HEK293 (cell line): ENCODE measurements at regions not wholly inside any gene's neighbourhood (a gene's known extent, or its start where the extent isn't known, plus 50 kb on each side); places are given as distances from the start of the nearest gene placed in this dataset.

Experiments
- CTCF ChIA-PET: fragments of 350-600 bp; formaldehyde crosslinking; extraction: SDS; loops from one replicate; lab custom pipeline; 2021; ENCODE audit warnings: antibody characterized with exemption; lab: Yijun Ruan, JAX
- POLR2A ChIA-PET: fragments of 300-600 bp; formaldehyde crosslinking; extraction: SDS; loops from one replicate; lab custom pipeline; 2020; ENCODE audit warnings: antibody characterized with exemption, inconsistent platforms; lab: Yijun Ruan, JAX
- H3K27ac ChIP-seq: fragments of 200-500 bp; sonication (Bioruptor generic); 2 replicates; pipeline ENCODE4 v1.5.1; 2014; ENCODE audit warnings: low read depth, low read length, control low read depth, inconsistent platforms; ENCODE audit errors: extremely low read depth
- H3K36me3 ChIP-seq, 2 experiments: fragments of 200-500 bp in 1 of 2; sonication (Bioruptor generic) in 1 of 2; 1 replicate in 1 of 2; 2 replicates in 1 of 2; pipeline ENCODE4 v1.5.1; 2014 to 2017; ENCODE audit warnings: inconsistent platforms in 2 of 2, low read length in 2 of 2; ENCODE audit not compliant: control insufficient read depth in 2 of 2, insufficient read depth in 1 of 2
- H3K4me1 ChIP-seq: fragments of 200-500 bp; sonication (Bioruptor generic); 2 replicates; pipeline ENCODE4 v1.5.1; 2014; ENCODE audit warnings: mild to moderate bottlenecking, low read length, inconsistent platforms; ENCODE audit not compliant: control insufficient read depth, insufficient read depth
- H3K4me3 ChIP-seq: 2 replicates; pipeline ENCODE4 v1.5.1; 2011; ENCODE audit warnings: low read depth, mild to moderate bottlenecking, control low read depth, low read length, moderate library complexity
- H3K9me3 ChIP-seq: fragments of 200-500 bp; sonication (Bioruptor generic); 2 replicates; pipeline ENCODE4 v1.5.1; 2014; ENCODE audit warnings: low read depth, low read length, inconsistent platforms; ENCODE audit not compliant: control insufficient read depth, insufficient read depth
- KLF7 ChIP-seq: fragments of 450-650 bp; formaldehyde crosslinking; IDR thresholded peaks from 2 replicates; pipeline ENCODE4 v1.5.1; 2016; ENCODE audit warnings: missing biosample characterization, missing genetic modification characterization, borderline replicate concordance
- MYNN ChIP-seq: fragments of 450-650 bp; formaldehyde crosslinking; IDR thresholded peaks from 2 replicates; pipeline ENCODE4 v1.5.1; 2016; ENCODE audit warnings: missing biosample characterization, missing genetic modification characterization, borderline replicate concordance
- MZF1 ChIP-seq: fragments of 450-650 bp; formaldehyde crosslinking; IDR thresholded peaks from 2 replicates; pipeline ENCODE4 v1.5.1; 2017; ENCODE audit warnings: missing biosample characterization, missing genetic modification characterization, borderline replicate concordance
- PRDM10 ChIP-seq: fragments of 450-650 bp; formaldehyde crosslinking; IDR thresholded peaks from 2 replicates; pipeline ENCODE4 v1.5.1; 2016; ENCODE audit warnings: missing biosample characterization, missing genetic modification characterization
- YY1 ChIP-seq: fragments of 450-650 bp; formaldehyde crosslinking; IDR thresholded peaks from 2 replicates; pipeline ENCODE4 v1.5.1; 2018; ENCODE audit warnings: missing biosample characterization, missing genetic modification characterization
- ZBTB11 ChIP-seq: fragments of 450-650 bp; formaldehyde crosslinking; conservative IDR thresholded peaks from 2 replicates; pipeline ENCODE4 v1.5.1; 2016; ENCODE audit warnings: low read depth, missing biosample characterization, missing genetic modification characterization
- ZBTB17 ChIP-seq: fragments of 450-650 bp; formaldehyde crosslinking; IDR thresholded peaks from 2 replicates; pipeline ENCODE4 v1.5.1; 2016; ENCODE audit warnings: missing biosample characterization, missing genetic modification characterization
- ZBTB7A ChIP-seq: fragments of 450-650 bp; formaldehyde crosslinking; IDR thresholded peaks from 2 replicates; pipeline ENCODE4 v1.5.1; 2016; ENCODE audit warnings: low read depth, missing biosample characterization, missing genetic modification characterization
- ZFHX2 ChIP-seq: fragments of 450-650 bp; formaldehyde crosslinking; conservative IDR thresholded peaks from 2 replicates; pipeline ENCODE4 v1.5.1; 2016; ENCODE audit warnings: missing biosample characterization, missing genetic modification characterization
- ZNF133 ChIP-seq: fragments of 450-650 bp; formaldehyde crosslinking; IDR thresholded peaks from 2 replicates; pipeline ENCODE4 v1.5.1; 2016; ENCODE audit warnings: missing biosample characterization, missing genetic modification characterization
- ZNF18 ChIP-seq: fragments of 450-650 bp; formaldehyde crosslinking; IDR thresholded peaks from 2 replicates; pipeline ENCODE4 v1.5.1; 2016; ENCODE audit warnings: missing biosample characterization, missing genetic modification characterization
- ZNF24 ChIP-seq: fragments of 450-650 bp; formaldehyde crosslinking; IDR thresholded peaks from 2 replicates; pipeline ENCODE4 v1.5.1; 2016; ENCODE audit warnings: missing biosample characterization, missing genetic modification characterization
- ZNF514 ChIP-seq: fragments of 450-650 bp; formaldehyde crosslinking; IDR thresholded peaks from 2 replicates; pipeline ENCODE4 v1.5.1; 2016; ENCODE audit warnings: missing biosample characterization, missing genetic modification characterization
- ZNF768 ChIP-seq: fragments of 450-650 bp; formaldehyde crosslinking; IDR thresholded peaks from 2 replicates; pipeline ENCODE4 v1.5.1; 2018; ENCODE audit warnings: missing biosample characterization, mild to moderate bottlenecking, missing genetic modification characterization
- ZSCAN16 ChIP-seq: fragments of 450-650 bp; formaldehyde crosslinking; IDR thresholded peaks from 2 replicates; pipeline ENCODE4 v1.5.1; 2016; ENCODE audit warnings: missing biosample characterization, missing genetic modification characterization
- TF ChIP-seq, protein P1 (sequence below): fragments of 450-650 bp; formaldehyde crosslinking; IDR thresholded peaks from 2 replicates; pipeline ENCODE4 v1.5.1; 2016; ENCODE audit warnings: missing biosample characterization, missing genetic modification characterization
- TF ChIP-seq, protein P2 (sequence below): fragments of 450-650 bp; formaldehyde crosslinking; IDR thresholded peaks from 2 replicates; pipeline ENCODE4 v1.5.1; 2016; ENCODE audit warnings: missing biosample characterization, missing genetic modification characterization, low read depth

DNA sequence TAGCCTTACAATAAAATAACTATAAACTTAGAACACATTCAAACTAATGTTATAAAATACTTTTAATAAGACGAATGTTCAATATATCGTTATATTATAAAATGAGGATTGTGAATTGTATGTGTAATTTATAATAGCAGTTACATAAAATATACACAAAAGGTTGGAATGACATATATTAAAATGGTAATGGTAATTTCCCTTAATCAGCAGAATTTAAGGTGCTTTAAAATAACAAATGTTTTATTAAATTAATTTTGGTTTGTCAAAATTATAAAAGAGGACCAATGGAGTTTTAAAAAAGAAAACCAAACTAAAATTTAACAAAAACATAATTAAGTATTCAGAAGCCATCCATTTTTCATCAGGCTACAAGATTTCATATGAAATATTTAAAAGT lies 164.3 kb upstream of the PRDM9 start:
- TF ChIP-seq ZNF133 (no peak), ZNF514 (tag by site-specific recombination) (no peak)
- POLR2A ChIA-PET, result no interaction called here
- CTCF ChIA-PET, result no interaction called here

GRCh38 chr5:23332650-23333251 lies 174.7 kb upstream of the PRDM9 start:
- Histone ChIP-seq H3K9me3 (no peaks in the 10 kb centered on the region; the same call in 1 of the 2 replicates), H3K4me3 (no peak overlapping the region), H3K4me1 (no peaks in the 10 kb centered on the region)
- TF ChIP-seq ZNF24 (tag by site-specific recombination) (no peak), ZFHX2 (tag by site-specific recombination) (no peak)
- TF ChIP-seq, all 188 proteins: peak for 0
- ChIA-PET POLR2A (no interaction called here), CTCF (interaction anchor here (0.5 to 1.2 kb wide), 10 partner anchors 13 to 1293 kb away, joined by 3 to 4 read pairs (median 3); no protein-coding TSS in a partner anchor)
- no peaks in the 10 kb centered on the region for H3K36me3 ChIP-seq
- H3K27ac ChIP-seq, result no peak overlapping the region

More for the DNA sequence above, 164.3 kb upstream of the PRDM9 start:
- Histone ChIP-seq H3K4me3 (no peak overlapping the region), H3K9me3 (no peaks in the 10 kb centered on the region), H3K4me1 (no peaks in the 10 kb centered on the region), H3K36me3 (no peaks in the 10 kb centered on the region), H3K27ac (no peak overlapping the region)

- no peaks in the 10 kb centered on the region for H3K4me1 ChIP-seq
- H3K27ac ChIP-seq, result no peak overlapping the region
- ChIA-PET POLR2A (no interaction called here), CTCF (no interaction called here)
- H3K4me3 ChIP-seq, result no peak overlapping the region
- no peaks in the 10 kb centered on the region; the same call in 1 of the 2 replicates for H3K9me3 ChIP-seq
- H3K36me3 ChIP-seq, result no peaks in the 10 kb centered on the region
- no peak for TF ChIP-seq ZNF24 (tag by site-specific recombination)
- no peak for TF ChIP-seq ZBTB11 (tag by site-specific recombination)
- TF ChIP-seq PRDM10 (tag by site-specific recombination), result no peak
- TF ChIP-seq ZSCAN16 (tag by site-specific recombination), result no peak
- TF ChIP-seq YY1, result no peak
- TF ChIP-seq ZNF768 (tag by site-specific recombination), result no peak
- TF ChIP-seq, protein P1, sequence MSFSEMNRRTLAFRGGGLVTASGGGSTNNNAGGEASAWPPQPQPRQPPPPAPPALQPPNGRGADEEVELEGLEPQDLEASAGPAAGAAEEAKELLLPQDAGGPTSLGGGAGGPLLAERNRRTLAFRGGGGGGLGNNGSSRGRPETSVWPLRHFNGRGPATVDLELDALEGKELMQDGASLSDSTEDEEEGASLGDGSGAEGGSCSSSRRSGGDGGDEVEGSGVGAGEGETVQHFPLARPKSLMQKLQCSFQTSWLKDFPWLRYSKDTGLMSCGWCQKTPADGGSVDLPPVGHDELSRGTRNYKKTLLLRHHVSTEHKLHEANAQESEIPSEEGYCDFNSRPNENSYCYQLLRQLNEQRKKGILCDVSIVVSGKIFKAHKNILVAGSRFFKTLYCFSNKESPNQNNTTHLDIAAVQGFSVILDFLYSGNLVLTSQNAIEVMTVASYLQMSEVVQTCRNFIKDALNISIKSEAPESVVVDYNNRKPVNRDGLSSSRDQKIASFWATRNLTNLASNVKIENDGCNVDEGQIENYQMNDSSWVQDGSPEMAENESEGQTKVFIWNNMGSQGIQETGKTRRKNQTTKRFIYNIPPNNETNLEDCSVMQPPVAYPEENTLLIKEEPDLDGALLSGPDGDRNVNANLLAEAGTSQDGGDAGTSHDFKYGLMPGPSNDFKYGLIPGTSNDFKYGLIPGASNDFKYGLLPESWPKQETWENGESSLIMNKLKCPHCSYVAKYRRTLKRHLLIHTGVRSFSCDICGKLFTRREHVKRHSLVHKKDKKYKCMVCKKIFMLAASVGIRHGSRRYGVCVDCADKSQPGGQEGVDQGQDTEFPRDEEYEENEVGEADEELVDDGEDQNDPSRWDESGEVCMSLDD (tag by site-specific recombination), result no peak
- no peak for TF ChIP-seq KLF7 (tag by site-specific recombination)
- TF ChIP-seq, protein P2, sequence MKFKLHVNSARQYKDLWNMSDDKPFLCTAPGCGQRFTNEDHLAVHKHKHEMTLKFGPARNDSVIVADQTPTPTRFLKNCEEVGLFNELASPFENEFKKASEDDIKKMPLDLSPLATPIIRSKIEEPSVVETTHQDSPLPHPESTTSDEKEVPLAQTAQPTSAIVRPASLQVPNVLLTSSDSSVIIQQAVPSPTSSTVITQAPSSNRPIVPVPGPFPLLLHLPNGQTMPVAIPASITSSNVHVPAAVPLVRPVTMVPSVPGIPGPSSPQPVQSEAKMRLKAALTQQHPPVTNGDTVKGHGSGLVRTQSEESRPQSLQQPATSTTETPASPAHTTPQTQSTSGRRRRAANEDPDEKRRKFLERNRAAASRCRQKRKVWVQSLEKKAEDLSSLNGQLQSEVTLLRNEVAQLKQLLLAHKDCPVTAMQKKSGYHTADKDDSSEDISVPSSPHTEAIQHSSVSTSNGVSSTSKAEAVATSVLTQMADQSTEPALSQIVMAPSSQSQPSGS, result no peak
- TF ChIP-seq MYNN (tag by site-specific recombination), result no peak
- no peak for TF ChIP-seq ZBTB7A (tag by site-specific recombination)
- TF ChIP-seq ZNF18, result no peak
- TF ChIP-seq MZF1 (tag by site-specific recombination), result no peak
- TF ChIP-seq ZBTB17 (tag by site-specific recombination), result no peak
These were observed 176.7 kb upstream of the PRDM9 start for GRCh38 chr5:23330726-23331125.
